ENCODE measurements at regions not wholly inside any gene's neighbourhood (a gene's known extent, or its start where the extent isn't known, plus 50 kb on each side); places are given as distances from the start of the nearest gene placed in this dataset.
"Not testable (repeated sequence)": the region's sequence is repeated elsewhere in the genome, so short reads cannot be mapped to it uniquely, and the experiment has no call there.

- intact Hi-C loops (cut with DNase I); H3K9me3 ChIP-seq; DNase-seq (ENCODE audit: extremely low spot score in 2 of 2); H3K27ac ChIP-seq; H3K36me3 ChIP-seq; H3K4me1 ChIP-seq; H3K4me3 ChIP-seq; H3K27me3 ChIP-seq: not testable (repeated sequence)
Measured at GRCh38 chr14:105672450-105673200, 146.2 kb downstream of the TMEM121 start.

DNA sequence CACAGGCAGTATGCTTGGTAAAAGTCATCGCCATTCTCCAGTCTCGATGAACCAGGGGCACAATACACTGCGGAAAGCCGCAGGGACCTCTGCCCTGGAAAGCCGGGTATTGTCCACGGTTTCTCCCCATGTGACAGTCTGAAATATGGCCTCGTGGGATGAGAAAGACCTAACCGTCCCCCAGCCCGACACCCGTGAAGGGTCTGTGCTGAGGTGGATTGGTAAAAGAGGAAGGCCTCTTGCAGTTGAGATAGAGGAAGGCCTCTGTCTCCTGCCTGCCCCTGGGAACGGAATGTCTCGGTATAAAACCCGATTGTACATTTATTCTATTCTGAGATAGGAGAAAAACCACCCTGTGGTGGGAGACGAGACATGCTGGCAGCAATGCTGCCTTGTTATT lies 149.1 kb downstream of the TMEM121 start:
- H3K9me3 ChIP-seq; H3K4me1 ChIP-seq; intact Hi-C loops (cut with DNase I); DNase-seq (ENCODE audit: extremely low spot score in 2 of 2); H3K4me3 ChIP-seq; H3K36me3 ChIP-seq; H3K27ac ChIP-seq; H3K27me3 ChIP-seq: not testable (repeated sequence)

- H3K27ac ChIP-seq; H3K27me3 ChIP-seq; H3K4me1 ChIP-seq; H3K36me3 ChIP-seq; intact Hi-C loops (cut with DNase I); DNase-seq (ENCODE audit: extremely low spot score in 2 of 2); H3K9me3 ChIP-seq; H3K4me3 ChIP-seq: not testable (repeated sequence)
Measured at GRCh38 chr14:105675905-105676670, 149.7 kb downstream of the TMEM121 start.

DNA sequence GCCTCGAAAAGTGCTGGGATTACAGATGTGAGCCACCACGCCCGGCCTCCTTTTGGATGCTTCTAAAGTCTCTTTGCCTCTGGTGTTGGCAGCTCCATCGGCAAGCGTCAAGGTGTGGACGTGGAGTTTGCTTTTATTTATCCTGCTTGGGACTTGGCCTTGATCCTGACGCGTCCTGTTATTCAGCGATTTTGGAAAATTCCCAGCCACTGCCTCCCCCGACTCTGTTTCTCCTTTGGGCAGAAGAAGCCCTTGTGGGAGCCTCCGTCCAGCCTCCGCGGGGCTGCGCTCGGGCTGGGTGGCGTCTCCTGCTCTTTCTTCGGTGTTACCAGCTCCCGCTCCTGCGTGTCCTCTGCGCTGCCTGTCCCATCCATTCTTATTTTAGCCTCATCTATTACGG lies 151.7 kb downstream of the TMEM121 start:
- H3K27ac ChIP-seq; H3K9me3 ChIP-seq; H3K36me3 ChIP-seq; H3K27me3 ChIP-seq; DNase-seq (ENCODE audit: extremely low spot score in 2 of 2); H3K4me3 ChIP-seq; H3K4me1 ChIP-seq; intact Hi-C loops (cut with DNase I): not testable (repeated sequence)

DNA sequence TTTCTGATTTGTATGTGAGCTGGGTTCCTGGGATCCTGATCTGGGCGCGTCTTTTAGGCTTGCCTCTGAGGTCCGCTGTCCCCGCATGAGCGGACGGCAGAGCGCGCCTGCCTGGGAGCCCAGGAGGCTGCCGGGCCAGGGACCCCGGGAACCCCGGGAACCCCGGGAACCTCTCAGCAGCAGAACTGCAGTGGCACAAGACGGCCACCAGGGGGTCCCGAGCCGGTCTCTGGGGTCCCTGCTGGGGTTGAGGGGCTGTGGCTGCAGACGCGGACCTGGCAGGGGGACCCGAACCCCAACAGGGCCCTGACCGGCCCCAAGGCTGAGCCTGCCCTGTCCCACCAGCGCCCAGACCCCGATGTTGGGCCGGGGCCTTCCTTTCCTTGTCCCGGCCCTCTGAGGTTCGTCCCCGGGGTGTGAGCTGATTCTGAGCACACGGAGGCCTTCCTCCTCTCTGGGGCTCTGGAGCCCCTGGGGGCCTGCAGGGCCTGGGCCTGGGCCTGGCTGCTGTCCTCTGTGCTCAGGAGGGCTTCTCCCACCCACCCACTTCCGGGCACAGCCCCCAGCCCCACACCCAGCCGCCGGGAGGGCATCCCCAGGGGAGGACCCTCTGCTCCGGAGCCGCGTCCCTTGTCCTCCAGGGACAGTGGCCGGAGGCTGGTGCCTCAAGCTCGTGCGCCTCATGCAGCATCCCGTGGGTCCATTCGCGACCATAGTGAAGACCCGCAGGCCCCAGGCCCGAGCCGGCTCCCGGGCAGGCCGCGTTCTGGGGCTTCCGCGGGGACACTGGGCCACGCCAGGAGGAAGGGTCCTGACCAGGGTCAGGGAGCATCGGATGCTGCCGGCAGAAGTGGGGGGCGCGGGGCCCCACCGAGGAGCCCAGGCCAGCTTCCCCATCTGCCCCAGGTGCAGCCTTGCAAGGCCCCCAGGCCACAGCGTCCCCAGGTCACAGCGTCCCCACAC lies 152.9 kb downstream of the TMEM121 start:
- H3K4me3 ChIP-seq; H3K9me3 ChIP-seq; H3K27me3 ChIP-seq; DNase-seq (ENCODE audit: extremely low spot score in 2 of 2); intact Hi-C loops (cut with DNase I); H3K36me3 ChIP-seq; H3K4me1 ChIP-seq; H3K27ac ChIP-seq: not testable (repeated sequence)

DNA sequence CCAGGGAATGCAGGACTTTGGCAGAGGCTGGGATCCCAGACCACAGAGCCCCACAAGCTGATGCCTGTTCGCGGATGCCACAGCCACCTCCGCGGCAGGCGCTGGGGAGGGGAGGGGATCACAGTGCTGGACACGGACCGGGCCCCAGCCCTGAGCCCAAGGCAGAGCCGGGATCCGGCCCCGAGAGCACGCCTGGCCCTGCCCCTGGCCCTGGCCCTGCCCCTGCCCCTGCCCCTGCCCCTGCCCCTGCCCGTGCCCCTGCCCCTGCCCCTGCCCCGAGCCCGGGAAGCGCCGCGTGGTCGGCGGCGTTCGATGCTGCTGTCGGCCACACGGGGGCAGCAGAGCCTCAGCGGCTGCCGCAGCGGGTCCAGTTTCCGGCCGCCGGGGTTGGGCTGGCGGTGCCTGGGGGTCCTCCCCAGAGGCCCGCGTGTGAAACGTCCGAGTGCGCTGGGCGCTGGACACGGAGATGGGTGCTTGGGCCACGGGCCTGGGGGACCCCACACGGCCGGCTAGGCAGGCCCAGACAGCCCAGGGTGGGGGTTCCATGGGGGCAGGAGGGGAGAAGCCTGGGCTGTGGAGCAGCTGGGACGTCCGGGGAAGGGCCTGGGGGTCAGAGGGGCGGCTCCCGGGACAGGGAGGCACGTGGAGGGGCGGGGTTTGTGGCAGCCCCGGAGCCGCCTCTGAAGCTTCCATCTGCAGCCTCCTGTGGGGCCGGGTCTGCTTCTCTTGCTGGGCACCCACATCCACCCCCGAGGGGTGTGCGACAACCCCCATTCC lies 153.8 kb downstream of the TMEM121 start:
- H3K27ac ChIP-seq; H3K36me3 ChIP-seq; H3K9me3 ChIP-seq; H3K4me1 ChIP-seq; intact Hi-C loops (cut with DNase I); H3K27me3 ChIP-seq; DNase-seq (ENCODE audit: extremely low spot score in 2 of 2); H3K4me3 ChIP-seq: not testable (repeated sequence)

DNA sequence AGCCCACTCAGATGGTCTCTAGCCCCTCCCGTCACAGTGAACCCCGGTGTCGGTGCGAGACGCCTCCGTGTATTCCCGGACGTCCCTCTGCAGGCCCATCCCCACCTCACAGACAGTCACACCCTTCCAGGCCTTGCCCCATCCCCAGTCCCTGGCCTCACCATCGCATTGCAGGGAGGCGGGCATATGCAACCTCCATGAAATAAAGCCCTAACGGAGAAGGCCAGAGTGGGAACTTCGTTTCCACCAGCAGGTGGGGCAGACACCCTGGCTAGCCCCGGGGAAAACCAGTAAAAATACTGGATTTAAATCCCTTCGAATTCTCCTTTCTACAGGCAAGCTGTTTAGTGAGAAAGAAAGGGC lies 154.3 kb downstream of the TMEM121 start:
- H3K4me3 ChIP-seq; H3K27ac ChIP-seq; DNase-seq (ENCODE audit: extremely low spot score in 2 of 2); intact Hi-C loops (cut with DNase I); H3K9me3 ChIP-seq; H3K27me3 ChIP-seq; H3K36me3 ChIP-seq; H3K4me1 ChIP-seq: not testable (repeated sequence)

GRCh38 chr14:105681606-105682185 lies 155.3 kb downstream of the TMEM121 start:
- H3K4me3 ChIP-seq; H3K4me1 ChIP-seq; H3K27ac ChIP-seq; H3K9me3 ChIP-seq; intact Hi-C loops (cut with DNase I); H3K36me3 ChIP-seq; DNase-seq (ENCODE audit: extremely low spot score in 2 of 2); H3K27me3 ChIP-seq: not testable (repeated sequence)

- DNase-seq (ENCODE audit: extremely low spot score in 2 of 2); H3K27ac ChIP-seq; H3K36me3 ChIP-seq; H3K4me1 ChIP-seq; intact Hi-C loops (cut with DNase I); H3K9me3 ChIP-seq; H3K4me3 ChIP-seq; H3K27me3 ChIP-seq: not testable (repeated sequence)
Measured at GRCh38 chr14:105682442-105682841, 156.1 kb downstream of the TMEM121 start.
